Fibroblast of skin of abdomen (primary cell): ENCODE measurements at regions not wholly inside any gene's neighbourhood (a gene's known extent, or its start where the extent isn't known, plus 50 kb on each side); places are given as distances from the start of the nearest gene placed in this dataset.

Experiments used
- DNase-seq: peaks from one replicate; pipeline ENCODE4 v3.0.0-alpha.2; 2013

- no peak for DNase-seq
Measured at GRCh38 chr15:77731067-77731466, 98.4 kb upstream of the LINGO1 start.

GRCh38 chr15:77727635-77728304 lies 95.1 kb upstream of the LINGO1 start:
- no peak for DNase-seq

DNA sequence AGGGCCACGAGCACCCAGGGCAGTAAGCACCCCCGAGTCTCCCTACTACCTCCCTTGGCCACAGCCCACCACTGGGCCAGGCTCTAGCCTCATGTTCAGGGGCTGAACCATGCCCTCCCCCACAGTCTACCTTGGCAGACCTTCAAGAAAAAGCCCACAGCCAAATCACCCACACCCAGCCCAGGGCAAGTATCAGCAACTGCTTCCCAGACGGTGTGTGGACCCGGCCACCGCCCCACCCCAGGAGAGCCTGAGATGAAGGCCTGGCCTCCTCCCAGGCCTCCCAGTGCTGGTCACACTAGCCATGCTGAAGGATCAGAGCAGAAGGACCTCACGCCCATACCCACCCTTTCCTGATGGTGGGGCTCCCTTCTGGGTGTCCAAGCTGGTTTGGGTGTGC lies 92.0 kb upstream of the LINGO1 start:
- DNase-seq = no peak

DNA sequence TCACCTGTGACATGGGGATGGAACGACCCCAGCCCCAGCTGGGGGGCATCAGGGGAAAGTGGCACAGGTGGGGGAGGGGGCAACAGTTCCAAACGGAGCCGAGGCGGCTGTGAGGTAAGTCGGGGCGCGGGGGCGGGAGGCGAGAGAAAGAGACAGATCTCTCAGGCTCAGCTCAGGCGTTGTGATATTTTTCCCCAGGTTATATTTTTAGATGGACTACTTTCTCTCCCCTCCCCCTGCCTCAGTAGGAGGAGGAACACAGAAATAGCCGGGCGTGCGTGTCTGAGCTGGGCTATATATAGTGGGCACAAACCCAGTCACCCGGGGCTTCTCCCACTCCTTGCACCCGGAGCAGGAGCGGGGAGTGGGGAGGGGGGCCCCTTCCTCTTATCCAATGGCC lies 91.0 kb upstream of the LINGO1 start:
- no peak for DNase-seq

DNA sequence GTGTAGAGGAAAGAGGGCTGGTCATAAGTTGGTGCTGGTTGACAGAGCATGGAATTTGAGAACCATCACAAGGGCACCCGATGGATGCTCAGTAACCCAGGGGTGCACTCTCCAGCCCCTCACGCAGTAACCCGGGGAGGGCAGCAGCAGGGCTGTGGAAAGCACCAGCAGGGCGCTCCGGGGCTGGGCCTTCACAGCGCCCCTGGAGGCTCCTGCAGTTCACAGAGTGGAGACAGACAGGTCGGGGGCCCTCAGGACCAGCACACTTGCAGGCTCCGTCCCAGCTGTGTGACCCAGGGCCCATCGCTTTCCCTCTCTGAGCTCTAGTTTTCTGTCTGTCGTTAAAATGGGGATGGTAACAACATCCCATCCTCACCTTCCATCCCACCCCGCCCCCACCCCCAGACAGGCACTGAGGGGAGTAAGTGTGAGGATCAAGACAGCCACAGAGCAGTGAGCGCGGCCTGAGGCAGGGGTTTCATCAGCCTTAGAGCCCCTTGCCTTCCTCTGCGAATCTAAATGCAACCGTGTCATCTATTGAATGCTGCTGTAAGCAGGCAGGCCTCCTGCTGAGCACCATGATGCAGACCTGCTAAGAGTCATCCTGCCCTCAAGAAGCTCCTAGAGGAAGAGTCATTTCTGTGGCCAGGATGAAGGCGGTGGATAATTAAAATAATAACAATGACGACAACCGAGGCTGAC lies 90.2 kb upstream of the LINGO1 start:
- DNase-seq = no peak

DNA sequence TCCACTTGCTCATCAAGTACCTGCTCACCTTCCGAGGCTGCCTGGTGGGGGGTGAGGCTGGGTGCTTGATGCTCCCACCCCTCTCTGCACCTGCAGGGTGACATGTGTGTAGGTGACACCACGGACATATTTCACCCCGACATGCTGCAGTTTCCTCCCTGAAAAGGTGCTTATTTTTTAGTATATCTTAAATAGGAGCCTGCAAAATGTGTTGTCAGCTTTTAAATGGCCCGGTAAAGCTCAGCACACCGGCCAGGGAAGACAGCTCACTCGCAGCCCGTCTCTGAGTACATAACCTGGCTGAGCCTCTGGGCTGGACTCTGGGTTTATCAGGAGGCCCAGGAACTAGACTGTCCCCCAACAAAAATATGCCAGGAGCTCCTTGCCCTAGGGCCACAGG lies 89.3 kb upstream of the LINGO1 start:
- DNase-seq = no peak

GRCh38 chr15:77720655-77721054 lies 87.9 kb upstream of the LINGO1 start:
- no peak for DNase-seq

DNA sequence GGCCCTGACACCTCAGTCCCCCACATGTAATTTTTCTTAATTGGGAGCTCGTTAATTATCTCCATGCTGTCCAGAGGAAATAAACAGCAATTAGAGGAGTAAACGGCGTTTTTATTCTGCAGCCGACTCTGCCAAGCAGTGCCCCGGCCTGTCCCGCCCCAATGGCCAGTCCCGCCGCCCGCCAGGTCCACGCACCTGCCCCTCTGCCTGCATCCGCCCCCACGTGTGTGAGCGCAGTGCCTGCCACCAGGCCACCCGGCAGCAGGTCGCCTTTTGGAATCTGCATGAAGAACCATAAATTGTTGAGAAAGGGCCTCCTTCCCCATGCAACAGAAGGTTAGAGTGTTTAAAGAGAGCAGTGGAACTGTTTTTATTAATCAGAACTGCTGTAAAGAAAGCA lies 87.5 kb upstream of the LINGO1 start:
- DNase-seq = no peak

DNA sequence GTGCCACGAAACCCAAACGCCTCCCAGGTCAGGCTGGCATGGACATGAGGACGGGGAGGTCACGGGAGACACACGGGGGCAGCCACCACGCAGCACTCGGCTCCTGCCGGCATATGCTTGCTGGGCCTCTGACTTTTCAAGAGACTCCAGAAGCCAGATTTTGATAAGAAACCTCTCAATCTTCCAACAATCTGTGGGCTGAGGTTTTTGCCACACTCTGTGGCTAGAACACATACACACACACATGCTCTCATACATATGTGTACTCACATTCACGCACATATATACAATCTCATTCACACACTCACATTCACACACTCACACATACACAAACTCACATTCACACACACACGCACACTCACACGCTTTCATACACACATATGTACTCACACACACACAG lies 86.7 kb upstream of the LINGO1 start:
- DNase-seq = no peak

- no peak for DNase-seq
Measured at GRCh38 chr15:77717333-77717990, 84.8 kb upstream of the LINGO1 start.

DNA sequence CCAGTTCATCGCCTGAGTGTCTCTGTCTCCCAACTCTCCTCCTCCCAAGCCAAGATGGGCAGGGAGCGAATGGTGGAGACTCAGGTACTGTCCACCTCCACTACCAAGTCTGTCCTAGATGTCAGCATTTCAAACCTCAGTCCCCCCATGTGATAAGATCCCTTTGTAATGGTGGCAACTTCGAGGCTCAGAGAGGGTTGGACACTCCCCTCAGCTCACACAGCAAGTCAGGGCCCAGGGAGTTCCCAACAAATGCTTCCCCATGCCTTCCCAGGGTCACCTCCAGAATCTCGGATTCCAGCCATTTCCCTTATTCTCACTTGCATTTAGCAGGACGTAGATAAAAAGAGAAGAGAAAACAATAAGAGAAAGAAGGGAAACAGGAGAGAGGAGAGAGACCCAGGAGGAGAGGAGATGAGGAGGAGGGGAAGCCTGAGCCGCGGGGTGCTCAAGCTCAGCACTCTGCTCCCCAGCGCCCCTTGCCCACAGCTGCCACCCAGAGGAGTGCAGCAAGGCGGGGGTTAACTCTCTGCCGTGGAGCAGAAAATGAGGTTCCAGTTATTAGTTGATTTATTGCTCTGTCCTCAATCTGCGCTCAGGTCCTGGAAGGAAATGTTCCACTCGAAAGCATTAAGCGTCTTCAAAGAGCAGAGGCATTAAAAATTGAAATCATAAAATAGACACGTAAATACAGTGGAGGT lies 84.1 kb upstream of the LINGO1 start:
- DNase-seq = no peak

GRCh38 chr15:77715860-77716259 lies 83.1 kb upstream of the LINGO1 start:
- DNase-seq = no peak

GRCh38 chr15:77715051-77715450 lies 82.3 kb upstream of the LINGO1 start:
- DNase-seq = no peak

- no peak for DNase-seq
Measured at GRCh38 chr15:77714555-77714954, 81.8 kb upstream of the LINGO1 start.

- DNase-seq = no peak
Measured at GRCh38 chr15:77714023-77714422, 81.3 kb upstream of the LINGO1 start.

DNA sequence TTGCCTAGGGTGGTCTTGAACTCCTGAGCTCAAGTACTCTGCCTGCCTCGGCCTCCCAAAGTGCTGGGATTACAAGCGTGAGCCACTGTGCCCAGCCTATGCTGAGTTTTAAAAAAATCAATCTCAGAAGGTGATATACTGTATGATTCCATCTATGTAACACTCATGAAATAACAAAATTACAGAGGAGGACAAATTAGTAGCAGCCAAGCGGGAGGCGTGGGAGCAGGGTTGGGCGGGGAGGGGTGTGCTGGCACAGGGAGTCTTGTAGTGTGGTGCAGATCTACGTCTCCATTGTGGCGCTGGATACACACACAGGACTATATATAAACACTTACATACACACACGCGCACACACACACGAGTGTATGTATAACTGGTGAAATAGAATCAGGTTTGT lies 80.6 kb upstream of the LINGO1 start:
- DNase-seq = no peak

DNA sequence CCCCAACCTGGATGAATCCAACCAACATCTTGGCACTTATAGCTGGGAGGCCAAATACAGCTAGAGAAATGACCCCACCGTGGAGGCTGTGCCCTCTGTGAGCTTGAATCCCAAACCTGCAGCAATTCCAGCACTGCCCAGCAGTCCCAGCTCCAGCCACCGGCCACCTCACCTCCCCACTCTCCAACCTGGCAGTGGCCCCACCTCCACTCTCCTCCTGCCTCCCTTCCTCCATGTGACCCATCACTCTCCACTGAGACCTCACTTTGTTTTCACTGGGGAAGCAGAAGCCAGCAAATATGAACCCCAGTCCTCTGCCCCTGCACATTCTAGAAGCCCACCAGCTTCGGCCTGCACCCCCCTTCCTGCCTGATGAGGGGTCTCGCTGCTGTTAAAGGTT lies 79.7 kb upstream of the LINGO1 start:
- DNase-seq = no peak

DNA sequence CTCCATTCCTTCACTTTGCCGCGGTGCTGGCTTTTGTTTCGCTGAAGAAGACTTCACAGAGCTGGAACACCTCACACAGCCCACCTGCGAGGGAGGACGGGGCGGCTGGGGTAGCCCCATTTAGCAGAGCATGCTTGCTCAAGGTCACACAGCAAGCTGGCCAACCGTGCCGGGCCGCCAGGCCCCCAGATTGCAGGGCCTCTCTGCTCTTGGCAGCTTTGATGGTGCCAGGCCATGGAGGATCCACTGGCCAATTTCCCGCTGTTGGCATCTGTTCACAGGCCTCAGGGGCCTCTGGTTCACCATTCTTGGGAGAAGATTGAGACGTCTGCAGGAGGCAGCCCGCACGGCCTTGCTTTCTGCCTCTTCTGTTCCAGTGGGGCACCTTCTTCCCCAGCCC lies 77.9 kb upstream of the LINGO1 start:
- DNase-seq = no peak

- no peak for DNase-seq
Measured at GRCh38 chr15:77710206-77710605, 77.5 kb upstream of the LINGO1 start.

DNA sequence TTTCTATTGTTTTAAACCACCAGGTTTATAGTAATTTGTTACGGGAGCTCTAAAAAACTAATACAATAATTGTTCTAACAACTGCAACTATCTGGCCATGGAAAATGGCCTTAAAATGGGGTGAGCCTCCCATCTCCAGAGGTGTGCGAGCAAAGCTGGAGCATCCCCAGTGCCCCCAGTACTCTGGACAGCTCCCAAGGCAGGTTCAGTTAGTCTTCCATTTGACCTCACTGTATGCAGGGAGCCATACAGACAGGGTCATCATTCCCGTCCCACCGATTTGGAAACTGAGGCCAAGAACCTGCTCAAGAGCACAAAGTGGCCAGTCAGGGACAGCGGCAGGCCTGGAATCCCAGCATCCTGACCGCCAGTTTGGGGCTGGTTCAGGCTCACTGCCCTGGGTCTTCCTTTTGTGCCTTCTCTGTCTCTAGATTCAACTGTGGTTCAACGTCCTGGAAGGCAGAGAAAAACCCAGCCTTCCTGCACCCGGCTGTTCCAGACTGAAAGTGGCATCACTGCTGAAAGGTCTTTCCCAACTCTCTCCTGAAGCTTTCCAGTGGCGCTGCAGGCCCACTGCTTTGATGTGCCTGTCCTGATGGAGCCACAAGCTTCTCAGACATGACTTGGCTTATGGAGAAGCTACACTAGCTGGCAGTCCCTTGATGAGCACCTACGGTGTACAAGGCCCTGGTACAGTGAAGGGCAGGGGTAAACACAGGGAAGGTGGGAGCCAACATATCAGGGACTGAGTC lies 76.6 kb upstream of the LINGO1 start:
- no peak for DNase-seq

DNA sequence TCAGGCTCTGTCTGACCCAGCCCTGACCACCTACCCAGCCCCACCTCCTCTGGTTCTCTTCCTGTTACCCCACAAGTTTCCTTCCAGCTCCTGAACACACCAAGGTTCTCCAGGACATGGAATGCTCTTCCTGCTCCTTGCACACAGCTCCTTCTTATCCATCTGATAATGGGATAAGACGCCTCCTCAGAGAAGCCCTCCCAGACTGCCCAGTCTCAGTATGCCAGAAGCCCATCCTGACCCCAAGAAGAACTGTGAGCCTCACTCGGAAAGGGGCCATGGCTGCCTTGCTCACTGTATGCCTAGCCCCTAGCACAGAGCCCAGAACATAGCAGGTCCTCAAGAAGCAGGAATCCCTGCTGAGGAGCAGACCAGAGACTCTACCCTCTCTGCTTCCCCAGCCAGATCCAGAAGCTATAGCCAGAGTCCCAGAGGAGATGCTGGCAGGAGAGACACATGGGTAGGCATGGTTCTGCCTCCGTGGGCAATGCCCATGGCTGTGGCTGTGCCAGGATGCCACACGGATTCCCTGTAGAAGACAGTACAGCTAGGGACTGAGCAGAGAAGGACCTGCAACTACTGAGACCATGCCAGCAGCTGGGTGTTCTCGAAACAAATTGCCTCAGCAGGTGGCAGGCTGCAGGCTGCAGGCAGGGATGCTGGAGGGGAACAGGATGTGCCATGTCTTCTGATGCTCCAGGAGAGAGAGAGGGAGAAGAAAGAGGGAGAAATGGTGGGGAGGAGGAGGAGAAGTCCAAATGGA lies 74.0 kb upstream of the LINGO1 start:
- no peak for DNase-seq
